Renal cortical epithelial cell (primary cell): ENCODE measurements at regions not wholly inside any gene's neighbourhood (a gene's known extent, or its start where the extent isn't known, plus 50 kb on each side); places are given as distances from the start of the nearest gene placed in this dataset.
A peak's percentile ranks its signal among the peaks of the same experiment; 100 is the strongest.
"Not testable (repeated sequence)": the region's sequence is repeated elsewhere in the genome, so short reads cannot be mapped to it uniquely, and the experiment has no call there.

Experiments used
- DNase-seq: peaks from one replicate; pipeline ENCODE4 v3.0.0-alpha.2; 2011; ENCODE audit warnings: low read depth

- not testable (repeated sequence) for DNase-seq
Observed at GRCh38 chr2:113386780-113387433, 50.6 kb upstream of the ZNG1B start.

GRCh38 chr2:113379621-113380020 is 57.9 kb upstream of the ZNG1B start:
- DNase-seq, result not testable (repeated sequence)

GRCh38 chr2:113376913-113377445 is 60.5 kb upstream of the ZNG1B start:
- no peak for DNase-seq

GRCh38 chr2:113376253-113376912 is 61.1 kb upstream of the ZNG1B start:
- no peak for DNase-seq

- not testable (repeated sequence) for DNase-seq
Observed at GRCh38 chr2:113374857-113375256, 62.6 kb upstream of the ZNG1B start.

- DNase-seq, result not testable (repeated sequence)
Observed at GRCh38 chr2:113372258-113372834, 65.1 kb upstream of the ZNG1B start.

- DNase-seq, result peak; percentile 92
Observed at GRCh38 chr2:113370478-113371091, 66.9 kb upstream of the ZNG1B start.

GRCh38 chr2:113370030-113370429 is 67.5 kb upstream of the ZNG1B start:
- DNase-seq, result peak; percentile 91

- not testable (repeated sequence) for DNase-seq
Observed at GRCh38 chr2:113368581-113368980, 68.9 kb upstream of the ZNG1B start.

- peak; percentile 16 for DNase-seq
Observed at GRCh38 chr2:113366821-113367220, 70.7 kb upstream of the ZNG1B start.

- not testable (repeated sequence) for DNase-seq
Observed at GRCh38 chr2:113365791-113366190, 71.7 kb upstream of the ZNG1B start.

- not testable (repeated sequence) for DNase-seq
Observed at GRCh38 chr2:113365290-113365689, 72.2 kb upstream of the ZNG1B start.

GRCh38 chr2:113361051-113361450 is 76.4 kb upstream of the ZNG1B start:
- no peak for DNase-seq

- DNase-seq, result no peak
Observed at GRCh38 chr2:113357071-113357470, 78.3 kb upstream of the PAX8 start.

- DNase-seq, result not testable (repeated sequence)
Observed at GRCh38 chr2:113356284-113356683, 77.6 kb upstream of the PAX8 start.

- not testable (repeated sequence) for DNase-seq
Observed at GRCh38 chr2:113355339-113356015, 76.8 kb upstream of the PAX8 start.

- DNase-seq, result no peak
Observed at GRCh38 chr2:113351375-113352355, 72.9 kb upstream of the PAX8 start.

GRCh38 chr2:113343800-113344199 is 65.1 kb upstream of the PAX8 start:
- DNase-seq, result not testable (repeated sequence)

GRCh38 chr2:113342650-113343049 is 63.9 kb upstream of the PAX8 start:
- no peak for DNase-seq

GRCh38 chr2:113341870-113342253 is 63.1 kb upstream of the PAX8 start:
- DNase-seq, result not testable (repeated sequence)
